ENCODE measurements at regions not wholly inside any gene's neighbourhood (a gene's known extent, or its start where the extent isn't known, plus 50 kb on each side); places are given as distances from the start of the nearest gene placed in this dataset.

- no peaks in the 10 kb centered on the region for H3K27me3 ChIP-seq (ENCODE audit: insufficient read depth, low read length)
- H3K79me2 ChIP-seq (ENCODE audit: insufficient read depth, low read length) = no peaks in the 10 kb centered on the region
- DNase-seq (ENCODE audit: low read depth, low spot score) (no peak), ATAC-seq (no peak; the same call in 1 of the 2 replicates)
- no peaks in the 10 kb centered on the region for H3K9me3 ChIP-seq (ENCODE audit: control insufficient read depth in 1 of 2, insufficient read depth in 1 of 2, low read depth in 1 of 2, low read length in 2 of 2)
- H3K27ac ChIP-seq (ENCODE audit: low read depth, low read length) = no peak overlapping the region
- no peaks in the 10 kb centered on the region for H3K4me1 ChIP-seq (ENCODE audit: control insufficient read depth in 1 of 2, insufficient read depth in 2 of 2, low read length in 2 of 2)
- H3K9ac ChIP-seq (ENCODE audit: low read length) = no peak overlapping the region
- no peaks in the 10 kb centered on the region for H4K20me1 ChIP-seq (ENCODE audit: insufficient read depth)
- H3K36me3 ChIP-seq (ENCODE audit: control insufficient read depth in 1 of 2, insufficient read depth in 2 of 2, low read length in 2 of 2) = no peaks in the 10 kb centered on the region
- H3K9me2 ChIP-seq (ENCODE audit: insufficient read depth) = no peaks in the 10 kb centered on the region
- RAD21 ChIA-PET (ENCODE audit: low non-redundant PET in 1 of 2, low total read pairs in 2 of 2, uncharacterized antibody in 2 of 2, unreplicated experiment in 2 of 2) = no interaction called here
- H3K4me2 ChIP-seq (ENCODE audit: low read length) = no peak overlapping the region
- CTCF ChIA-PET = no interaction called here
- no peak for TF ChIP-seq ELF1 (IDR thresholded peaks at IDR 0.05; ENCODE audit: borderline replicate concordance, low read depth)
- peak in 2 of 3 experiments; percentile 17 to 29; a peak in 1 of 6 replicates for TF ChIP-seq CTCF (IDR thresholded peaks at IDR 0.05 in 2 of 3, conservative IDR thresholded peaks at IDR 0.05 in 1 of 3; ENCODE audit: borderline replicate concordance in 1 of 3, insufficient read depth in 1 of 3, low read depth in 2 of 3, low read length in 2 of 3)
- H2AFZ ChIP-seq (ENCODE audit: low read depth, low read length, poor library complexity, severe bottlenecking) = no peak overlapping the region
- intact Hi-C loops (cut with micrococcal nuclease) = no loop called here
- POLR2A ChIA-PET = no interaction called here
- no TSS peak for BruUV-seq (replicated peaks)
- H3K4me3 ChIP-seq (replicated peaks in 1 of 2; ENCODE audit: low read depth in 1 of 2, low read length in 2 of 2) = no peak overlapping the region
These were observed 297.4 kb downstream of the QKI start for GRCh38 chr6:163711615-163712565.

DNA sequence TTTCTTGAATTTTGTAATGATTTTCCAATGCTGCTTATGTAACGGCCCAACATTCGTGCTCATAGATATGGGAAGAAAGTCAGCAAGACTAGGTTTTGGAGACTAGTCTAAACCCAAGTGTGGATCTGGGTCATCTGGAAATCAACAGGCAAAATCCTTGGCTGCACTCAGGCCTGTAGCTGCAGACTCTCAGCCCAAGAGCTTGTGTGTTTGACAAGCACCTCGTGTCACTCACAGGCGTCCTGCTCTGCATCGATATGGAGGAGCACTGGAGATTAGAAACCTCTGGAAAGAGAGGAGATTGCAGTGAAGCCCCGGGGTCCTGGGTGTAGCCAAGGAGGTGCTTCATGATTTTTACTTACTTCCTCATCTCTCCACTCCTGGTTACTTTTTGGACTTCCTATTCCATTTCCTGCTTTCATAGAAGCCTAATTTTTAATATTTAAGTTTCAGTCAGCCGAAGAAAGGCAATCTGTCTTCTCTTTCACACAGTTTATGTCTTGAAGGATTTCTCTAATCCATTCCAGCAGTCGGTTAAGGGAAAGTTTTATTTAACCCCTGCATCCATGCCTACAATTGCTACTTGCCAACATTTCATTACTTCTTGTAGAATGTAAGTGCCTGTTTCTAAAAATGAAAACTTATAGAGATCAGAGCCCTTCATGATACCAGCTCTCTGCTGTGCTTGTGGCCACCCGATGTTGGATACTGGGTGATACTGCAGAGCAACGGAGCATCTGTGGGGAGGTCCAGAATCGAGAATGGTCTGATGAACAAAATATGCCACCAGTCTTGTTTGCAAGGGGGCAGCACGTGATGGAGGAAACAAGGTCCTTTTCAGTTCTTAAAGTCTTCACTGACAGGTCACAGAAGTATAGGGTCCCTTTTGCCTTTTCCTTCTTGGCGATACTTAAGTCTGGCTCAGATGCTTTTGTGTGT is 296.3 kb downstream of the QKI start:
- Histone ChIP-seq H4K20me1 (ENCODE audit: insufficient read depth) (no peaks in the 10 kb centered on the region), H3K79me2 (ENCODE audit: insufficient read depth, low read length) (no peaks in the 10 kb centered on the region), H3K27ac (ENCODE audit: low read depth, low read length) (no peak overlapping the region), H3K9me3 (ENCODE audit: control insufficient read depth in 1 of 2, insufficient read depth in 1 of 2, low read depth in 1 of 2, low read length in 2 of 2) (no peaks in the 10 kb centered on the region), H3K9ac (ENCODE audit: low read length) (no peak overlapping the region), H2AFZ (ENCODE audit: low read depth, low read length, poor library complexity, severe bottlenecking) (no peak overlapping the region), H3K4me3 (replicated peaks in 1 of 2; ENCODE audit: low read depth in 1 of 2, low read length in 2 of 2) (no peak overlapping the region), H3K4me1 (ENCODE audit: control insufficient read depth in 1 of 2, insufficient read depth in 2 of 2, low read length in 2 of 2) (no peaks in the 10 kb centered on the region), H3K4me2 (ENCODE audit: low read length) (no peak overlapping the region), H3K36me3 (ENCODE audit: control insufficient read depth in 1 of 2, insufficient read depth in 2 of 2, low read length in 2 of 2) (no peaks in the 10 kb centered on the region), H3K9me2 (ENCODE audit: insufficient read depth) (no peaks in the 10 kb centered on the region), H3K27me3 (ENCODE audit: insufficient read depth, low read length) (no peaks in the 10 kb centered on the region)
- BruUV-seq (replicated peaks) = no TSS peak
- CTCF ChIA-PET = no interaction called here
- ATAC-seq (no peak), DNase-seq (ENCODE audit: low read depth, low spot score) (no peak)
- POLR2A ChIA-PET = no interaction called here
- intact Hi-C loops (cut with micrococcal nuclease) = no loop called here
- RAD21 ChIA-PET (ENCODE audit: low non-redundant PET in 1 of 2, low total read pairs in 2 of 2, uncharacterized antibody in 2 of 2, unreplicated experiment in 2 of 2) = no interaction called here
- no peak for TF ChIP-seq ZBTB33 (IDR thresholded peaks at IDR 0.05; ENCODE audit: extremely low read depth, insufficient replicate concordance, low read length)
- TF ChIP-seq ATF3 (IDR thresholded peaks at IDR 0.05) = no peak
- no peak for TF ChIP-seq EZH2 (IDR thresholded peaks at IDR 0.05)
- TF ChIP-seq ELF1 (IDR thresholded peaks at IDR 0.05; ENCODE audit: borderline replicate concordance, low read depth) = no peak
- TF ChIP-seq SP1 (IDR thresholded peaks at IDR 0.05; ENCODE audit: low read depth) = no peak
- no peak for TF ChIP-seq POLR2AphosphoS5 (IDR thresholded peaks at IDR 0.05; ENCODE audit: low read depth, low read length)
- TF ChIP-seq CBX3 (IDR thresholded peaks at IDR 0.05; ENCODE audit: low read depth) = no peak
- TF ChIP-seq, protein P1, sequence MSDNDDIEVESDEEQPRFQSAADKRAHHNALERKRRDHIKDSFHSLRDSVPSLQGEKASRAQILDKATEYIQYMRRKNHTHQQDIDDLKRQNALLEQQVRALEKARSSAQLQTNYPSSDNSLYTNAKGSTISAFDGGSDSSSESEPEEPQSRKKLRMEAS (IDR thresholded peaks at IDR 0.05) = no peak
- TF ChIP-seq SRF (IDR thresholded peaks at IDR 0.05; ENCODE audit: low read depth) = no peak
